Panc1 (cell line): ENCODE measurements at regions not wholly inside any gene's neighbourhood (a gene's known extent, or its start where the extent isn't known, plus 50 kb on each side); places are given as distances from the start of the nearest gene placed in this dataset.
"Not testable (repeated sequence)": the region's sequence is repeated elsewhere in the genome, so short reads cannot be mapped to it uniquely, and the experiment has no call there.

Experiments
- ATAC-seq: fragments of 200-7000 bp; cut with Tn5 transposase; 2 replicates; pipeline ENCODE4 v1.9.1; 2020; ENCODE audit warnings: mild to moderate bottlenecking, moderate library complexity
- BruUV-seq: library from RNA; stranded (reverse); fragments of 400-500 nt; replicated peaks from 2 replicates; lab custom pipeline; 2021; lab: Mats Ljungman, UMichigan
- CTCF ChIA-PET: fragments of 300-600 bp; sonication (Branson Sonifier 250); formaldehyde crosslinking; loops from one replicate; lab custom pipeline; 2022; ENCODE audit warnings: antibody characterized with exemption; lab: Charles Lee
- POLR2A ChIA-PET: fragments of 300-600 bp; sonication (Branson Sonifier 250); formaldehyde crosslinking; loops from one replicate; lab custom pipeline; 2022; ENCODE audit warnings: antibody characterized with exemption; lab: Charles Lee
- DNase-seq: peaks from one replicate; pipeline ENCODE4 v3.0.0-alpha.2; 2010; ENCODE audit warnings: low read depth, low spot score
- H3K27ac ChIP-seq: 2 replicates; pipeline ENCODE4 v1.5.1; 2011; ENCODE audit warnings: mild to moderate bottlenecking, low read length, inconsistent platforms
- H3K27me3 ChIP-seq: fragments of 200-500 bp; sonication (Bioruptor generic); 2 replicates; pipeline ENCODE4 v1.6.0; 2014; ENCODE audit warnings: low read length, inconsistent platforms; ENCODE audit not compliant: control insufficient read depth, insufficient read depth
- H3K36me3 ChIP-seq: fragments of 200-500 bp; sonication (Bioruptor generic); 2 replicates; pipeline ENCODE4 v1.5.1; 2014; ENCODE audit warnings: inconsistent platforms, mild to moderate bottlenecking, low read length, moderate library complexity; ENCODE audit not compliant: control insufficient read depth, insufficient read depth
- H3K4me1 ChIP-seq: 2 replicates; pipeline ENCODE4 v1.5.1; 2011; ENCODE audit warnings: inconsistent platforms, mild to moderate bottlenecking, low read length, moderate library complexity; ENCODE audit not compliant: control insufficient read depth, insufficient read depth
- H3K4me3 ChIP-seq, 2 experiments: 2 replicates each; pipeline ENCODE4 v1.5.1; 2011 to 2012; ENCODE audit warnings: low read depth in 2 of 2, low read length in 2 of 2, mild to moderate bottlenecking in 2 of 2, inconsistent platforms in 1 of 2, moderate library complexity in 1 of 2
- H3K9me3 ChIP-seq: fragments of 200-500 bp; sonication (Bioruptor generic); 2 replicates; pipeline ENCODE4 v1.5.1; 2014; ENCODE audit warnings: low read depth, mild to moderate bottlenecking, inconsistent platforms, low read length, moderate library complexity; ENCODE audit not compliant: control insufficient read depth, insufficient read depth
- SIN3A ChIP-seq: IDR thresholded peaks from 2 replicates; pipeline ENCODE4 v1.6.1; 2012; ENCODE audit warnings: low read depth, mild to moderate bottlenecking, low read length, moderate library complexity, borderline replicate concordance; ENCODE audit not compliant: insufficient read depth
- TCF7L2 ChIP-seq: IDR thresholded peaks from 2 replicates; pipeline ENCODE4 v1.6.1; 2011; ENCODE audit warnings: mild to moderate bottlenecking, low read depth, low read length, inconsistent platforms
- in situ Hi-C: cut with HindIII; loops from 2 replicates; pipeline ENCODE4 v1.10.0; 2016; ENCODE audit warnings: low sequenced_read_pairs, low pct_unique_long_range_greater_than_20kb
- intact Hi-C: fragments of 100-400 bp; cut with micrococcal nuclease; formaldehyde crosslinking; loops from one replicate; pipeline ENCODE4 v1.10.0; 2022; ENCODE audit not compliant: unreplicated experiment
- TF ChIP-seq, protein P1 (sequence below): fragments of 450-650 bp; IDR thresholded peaks from 2 replicates; pipeline ENCODE4 v1.5.1; 2017; ENCODE audit warnings: mild to moderate bottlenecking

DNA sequence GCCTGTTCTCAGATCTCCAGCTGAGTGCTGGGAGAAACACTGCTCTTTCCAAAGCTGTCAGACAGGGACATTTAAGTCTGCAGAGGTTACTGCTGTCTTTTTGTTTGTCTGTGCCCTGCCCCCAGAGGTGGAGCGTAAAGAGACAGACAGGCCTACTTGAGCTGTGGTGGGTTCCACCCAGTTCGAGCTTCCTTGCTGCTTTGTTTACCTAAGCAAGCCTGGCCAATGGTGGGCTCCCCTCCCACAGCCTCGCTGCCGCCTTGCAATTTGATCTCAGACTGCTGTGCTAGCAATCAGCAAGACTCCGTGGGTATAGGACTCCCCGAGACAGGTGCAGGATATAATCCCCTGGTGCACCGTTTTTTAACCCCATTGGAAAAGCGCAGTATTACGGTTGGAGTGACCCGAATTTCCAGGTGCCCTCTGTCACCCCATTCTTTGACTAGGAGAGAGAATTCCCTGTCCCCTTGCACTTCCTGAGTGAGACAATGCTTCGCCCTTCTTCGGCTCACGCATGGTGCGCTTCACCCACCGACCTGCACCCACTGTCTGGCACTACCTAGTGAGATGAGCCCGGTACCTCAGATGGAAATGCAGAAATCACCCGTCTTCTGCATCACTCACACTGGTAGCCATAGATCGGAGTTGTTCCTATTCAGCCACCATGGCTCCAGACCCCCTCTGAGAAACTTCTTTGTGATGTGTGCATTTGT lies 650.3 kb upstream of the ALG10B start:
- BruUV-seq, result no TSS peak
- POLR2A ChIA-PET, result no interaction called here
- Histone ChIP-seq H3K27ac (no peak overlapping the region), H3K36me3 (no peaks in the 10 kb centered on the region), H3K4me3 (no peak overlapping the region), H3K27me3 (no peaks in the 10 kb centered on the region), H3K4me1 (no peaks in the 10 kb centered on the region), H3K9me3 (no peaks in the 10 kb centered on the region)
- ATAC-seq, result no peak
- TF ChIP-seq, protein P1, sequence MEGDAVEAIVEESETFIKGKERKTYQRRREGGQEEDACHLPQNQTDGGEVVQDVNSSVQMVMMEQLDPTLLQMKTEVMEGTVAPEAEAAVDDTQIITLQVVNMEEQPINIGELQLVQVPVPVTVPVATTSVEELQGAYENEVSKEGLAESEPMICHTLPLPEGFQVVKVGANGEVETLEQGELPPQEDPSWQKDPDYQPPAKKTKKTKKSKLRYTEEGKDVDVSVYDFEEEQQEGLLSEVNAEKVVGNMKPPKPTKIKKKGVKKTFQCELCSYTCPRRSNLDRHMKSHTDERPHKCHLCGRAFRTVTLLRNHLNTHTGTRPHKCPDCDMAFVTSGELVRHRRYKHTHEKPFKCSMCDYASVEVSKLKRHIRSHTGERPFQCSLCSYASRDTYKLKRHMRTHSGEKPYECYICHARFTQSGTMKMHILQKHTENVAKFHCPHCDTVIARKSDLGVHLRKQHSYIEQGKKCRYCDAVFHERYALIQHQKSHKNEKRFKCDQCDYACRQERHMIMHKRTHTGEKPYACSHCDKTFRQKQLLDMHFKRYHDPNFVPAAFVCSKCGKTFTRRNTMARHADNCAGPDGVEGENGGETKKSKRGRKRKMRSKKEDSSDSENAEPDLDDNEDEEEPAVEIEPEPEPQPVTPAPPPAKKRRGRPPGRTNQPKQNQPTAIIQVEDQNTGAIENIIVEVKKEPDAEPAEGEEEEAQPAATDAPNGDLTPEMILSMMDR, result no peak
- TF ChIP-seq TCF7L2 (no peak), SIN3A (no peak)
- in situ Hi-C loops, result no loop called here
- intact Hi-C loops, result no loop called here
- no peak for DNase-seq
- CTCF ChIA-PET, result no interaction called here

DNA sequence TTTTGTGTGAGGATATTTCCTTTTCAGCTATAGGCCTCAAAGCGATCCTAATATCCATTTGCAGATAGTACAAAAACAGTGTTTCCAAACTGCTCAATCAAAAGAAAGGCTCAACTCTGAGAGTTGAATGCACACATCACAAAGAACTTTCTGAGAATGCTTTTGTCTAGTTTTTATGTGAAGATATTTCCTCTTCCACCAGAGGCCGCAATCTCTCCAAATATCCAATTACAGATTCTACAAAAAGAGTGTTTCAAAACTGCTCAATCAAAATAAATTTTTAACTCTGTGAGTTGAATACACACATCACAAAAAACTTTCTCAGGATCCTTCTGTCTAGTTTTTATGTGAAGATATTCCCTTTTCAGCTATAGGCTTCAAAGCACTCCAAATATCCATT lies 648.0 kb upstream of the ALG10B start:
- H3K36me3 ChIP-seq, ATAC-seq, H3K4me3 ChIP-seq, intact Hi-C loops, POLR2A ChIA-PET, H3K4me1 ChIP-seq, in situ Hi-C loops, BruUV-seq, H3K9me3 ChIP-seq, H3K27ac ChIP-seq, H3K27me3 ChIP-seq, DNase-seq, CTCF ChIA-PET: not testable (repeated sequence)
- TF ChIP-seq, protein P1, result peak; percentile 10; the same call in 1 of the 2 replicates

DNA sequence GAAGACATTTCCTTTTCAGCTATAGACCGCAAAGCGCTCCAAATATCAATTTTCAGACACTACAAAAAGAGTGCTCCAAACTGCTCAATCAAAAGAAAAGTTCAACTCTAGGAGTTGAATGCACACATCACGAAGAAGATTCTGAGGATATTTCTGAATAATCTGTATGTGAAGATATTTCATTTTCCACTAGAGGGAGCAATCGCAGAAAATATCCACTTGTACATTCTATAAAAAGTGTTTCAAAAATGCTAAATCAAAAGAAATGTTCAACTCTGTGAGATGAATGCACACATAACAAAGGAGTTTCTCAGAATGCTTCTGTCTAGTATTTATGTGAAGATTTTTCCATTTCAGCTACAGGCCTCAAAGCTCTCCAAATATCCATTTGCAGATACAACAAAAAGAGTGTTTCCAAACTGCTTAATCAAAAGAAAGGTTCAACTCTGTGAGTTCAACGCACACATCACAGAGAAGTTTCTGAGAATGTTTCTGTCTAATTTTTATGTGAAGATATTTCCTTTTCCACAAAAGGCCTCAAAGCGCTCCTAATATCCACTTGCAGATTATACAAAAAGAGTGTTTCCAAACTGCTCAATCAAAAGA lies 643.8 kb upstream of the ALG10B start:
- BruUV-seq, result no TSS peak
- CTCF ChIA-PET, result no interaction called here
- in situ Hi-C loops, result no loop called here

More for the DNA sequence above, 643.8 kb upstream of the ALG10B start:
- no peaks in the 10 kb centered on the region for H3K27me3 ChIP-seq
- ATAC-seq, result no peak
- no peaks in the 10 kb centered on the region for H3K36me3 ChIP-seq
- TF ChIP-seq TCF7L2, result no peak
- TF ChIP-seq, protein P1, result peak; percentile 33; the same call in 1 of the 2 replicates
- H3K9me3 ChIP-seq, result no peaks in the 10 kb centered on the region
- H3K4me3 ChIP-seq, result no peak overlapping the region
- POLR2A ChIA-PET, result no interaction called here
- DNase-seq, result no peak
- intact Hi-C loops, result loop anchor here (10.0 kb wide), 1 partner anchor 58 kb away; no protein-coding TSS in a partner anchor
- H3K27ac ChIP-seq, result no peak overlapping the region
- H3K4me1 ChIP-seq, result no peaks in the 10 kb centered on the region
